ENCODE measurements at regions not wholly inside any gene's neighbourhood (a gene's known extent, or its start where the extent isn't known, plus 50 kb on each side); places are given as distances from the start of the nearest gene placed in this dataset.

DNA sequence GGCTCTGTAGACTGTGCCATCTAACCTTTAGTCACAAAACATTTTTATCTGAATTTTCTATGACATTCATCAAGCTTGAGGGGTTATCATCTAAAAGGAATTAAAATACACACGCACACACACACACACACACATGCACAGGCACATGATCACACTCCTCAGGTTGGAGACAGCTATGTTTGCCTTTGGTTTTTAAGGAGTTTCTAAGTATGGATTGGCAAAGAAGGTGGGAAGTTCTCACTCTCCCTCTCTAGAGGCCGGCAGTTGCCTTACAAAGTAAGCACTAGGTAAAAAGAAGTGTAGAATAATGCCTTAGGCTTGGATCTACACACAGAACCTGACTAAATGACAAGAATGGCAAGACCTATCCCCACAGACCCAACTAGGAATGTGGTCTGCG is 437.1 kb downstream of the ZEB2 start:
- peaks cover 8% of the 10 kb centered on the region in 2 donors for H3K4me1 Mint-ChIP-seq

GRCh38 chr2:144082327-144082726 is 437.6 kb downstream of the ZEB2 start:
- no peak for ATAC-seq
- Histone ChIP-seq H3K27ac (ENCODE audit: low read length) (no peak overlapping the region), H3K36me3 (ENCODE audit: control insufficient read depth, insufficient read depth, low read length) (no peaks in the 10 kb centered on the region), H3K9me3 (ENCODE audit: control insufficient read depth, insufficient read depth, low read length) (no peaks in the 10 kb centered on the region), H3K27me3 (ENCODE audit: control insufficient read depth, insufficient read depth, low read length) (no peaks in the 10 kb centered on the region), H3K4me3 (ENCODE audit: low read length) (no peak overlapping the region), H3K4me1 (ENCODE audit: control insufficient read depth, insufficient read depth, low read length) (no peaks in the 10 kb centered on the region)
- H3K4me1 Mint-ChIP-seq: peaks cover 5 to 6% of the 10 kb centered on the region in 2 donors
- H3K4me3 Mint-ChIP-seq: no peak overlapping the region
- no peaks in the 10 kb centered on the region for H3K27me3 Mint-ChIP-seq (ENCODE audit: low read depth in 2 of 2)
- intact Hi-C loops (cut with micrococcal nuclease): no loop called here
- no peak overlapping the region for H3K27ac Mint-ChIP-seq
- TF ChIP-seq, protein P1, sequence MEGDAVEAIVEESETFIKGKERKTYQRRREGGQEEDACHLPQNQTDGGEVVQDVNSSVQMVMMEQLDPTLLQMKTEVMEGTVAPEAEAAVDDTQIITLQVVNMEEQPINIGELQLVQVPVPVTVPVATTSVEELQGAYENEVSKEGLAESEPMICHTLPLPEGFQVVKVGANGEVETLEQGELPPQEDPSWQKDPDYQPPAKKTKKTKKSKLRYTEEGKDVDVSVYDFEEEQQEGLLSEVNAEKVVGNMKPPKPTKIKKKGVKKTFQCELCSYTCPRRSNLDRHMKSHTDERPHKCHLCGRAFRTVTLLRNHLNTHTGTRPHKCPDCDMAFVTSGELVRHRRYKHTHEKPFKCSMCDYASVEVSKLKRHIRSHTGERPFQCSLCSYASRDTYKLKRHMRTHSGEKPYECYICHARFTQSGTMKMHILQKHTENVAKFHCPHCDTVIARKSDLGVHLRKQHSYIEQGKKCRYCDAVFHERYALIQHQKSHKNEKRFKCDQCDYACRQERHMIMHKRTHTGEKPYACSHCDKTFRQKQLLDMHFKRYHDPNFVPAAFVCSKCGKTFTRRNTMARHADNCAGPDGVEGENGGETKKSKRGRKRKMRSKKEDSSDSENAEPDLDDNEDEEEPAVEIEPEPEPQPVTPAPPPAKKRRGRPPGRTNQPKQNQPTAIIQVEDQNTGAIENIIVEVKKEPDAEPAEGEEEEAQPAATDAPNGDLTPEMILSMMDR (IDR thresholded peaks at IDR 0.05): no peak
- no peaks in the 10 kb centered on the region for H3K9me3 Mint-ChIP-seq
- H3K36me3 Mint-ChIP-seq: peaks cover 8% of the 10 kb centered on the region
- no peak for DNase-seq

More for the DNA sequence above, 437.1 kb downstream of the ZEB2 start:
- no peak overlapping the region for H3K27ac Mint-ChIP-seq
- Histone ChIP-seq H3K27me3 (ENCODE audit: control insufficient read depth, insufficient read depth, low read length) (no peaks in the 10 kb centered on the region), H3K36me3 (ENCODE audit: control insufficient read depth, insufficient read depth, low read length) (no peaks in the 10 kb centered on the region), H3K4me1 (ENCODE audit: control insufficient read depth, insufficient read depth, low read length) (no peaks in the 10 kb centered on the region), H3K27ac (ENCODE audit: low read length) (no peak overlapping the region), H3K4me3 (ENCODE audit: low read length) (no peak overlapping the region), H3K9me3 (ENCODE audit: control insufficient read depth, insufficient read depth, low read length) (no peaks in the 10 kb centered on the region)
- TF ChIP-seq, protein P1 (IDR thresholded peaks at IDR 0.05): no peak
- DNase-seq (no peak), ATAC-seq (no peak)
- peaks cover 12% of the 10 kb centered on the region for H3K36me3 Mint-ChIP-seq
- WGBS (ENCODE audit: insufficient coverage): 100% methylated on average over 2 of the region's 3 CpGs
- H3K27me3 Mint-ChIP-seq (ENCODE audit: low read depth in 2 of 2): no peaks in the 10 kb centered on the region
- H3K9me3 Mint-ChIP-seq: no peaks in the 10 kb centered on the region
- intact Hi-C loops (cut with micrococcal nuclease): no loop called here
- H3K4me3 Mint-ChIP-seq: no peak overlapping the region

DNA sequence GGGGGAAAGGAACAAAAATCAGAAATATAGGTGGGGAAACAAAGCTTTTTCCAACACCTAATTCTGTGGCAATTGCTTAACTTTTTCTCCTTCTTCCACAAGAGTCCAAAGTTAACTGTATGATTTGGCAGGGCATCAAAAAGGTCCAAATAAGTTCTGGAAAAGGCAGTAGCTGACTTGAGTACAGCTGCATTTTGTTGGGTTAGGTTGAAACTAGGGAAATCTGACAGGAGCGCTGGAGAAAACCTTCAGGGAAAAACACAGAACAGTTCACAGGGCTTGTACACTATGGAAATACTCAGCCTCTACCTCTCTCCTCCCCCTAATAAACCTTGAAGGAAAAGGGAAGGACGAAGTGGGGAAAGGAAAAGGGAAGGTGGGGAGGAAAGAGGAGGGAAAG is 438.6 kb downstream of the ZEB2 start:
- ATAC-seq (no peak), DNase-seq (no peak)
- TF ChIP-seq, protein P1 (IDR thresholded peaks at IDR 0.05): no peak
- intact Hi-C loops (cut with micrococcal nuclease): no loop called here
- H3K4me3 Mint-ChIP-seq: no peak overlapping the region
- H3K36me3 Mint-ChIP-seq: peaks cover 8% of the 10 kb centered on the region
- no peak overlapping the region for H3K27ac Mint-ChIP-seq
- H3K4me3 ChIP-seq (ENCODE audit: low read length): no peak overlapping the region
- no peaks in the 10 kb centered on the region for H3K4me1 ChIP-seq (ENCODE audit: control insufficient read depth, insufficient read depth, low read length)
- no peaks in the 10 kb centered on the region for H3K36me3 ChIP-seq (ENCODE audit: control insufficient read depth, insufficient read depth, low read length)
- no peaks in the 10 kb centered on the region for H3K9me3 Mint-ChIP-seq
- H3K4me1 Mint-ChIP-seq: peaks cover 5 to 6% of the 10 kb centered on the region in 2 donors
- no peak overlapping the region for H3K27ac ChIP-seq (ENCODE audit: low read length)
- H3K27me3 ChIP-seq (ENCODE audit: control insufficient read depth, insufficient read depth, low read length): no peaks in the 10 kb centered on the region
- 100% methylated on average over 1 of the region's 2 CpGs for WGBS (ENCODE audit: insufficient coverage)
- no peaks in the 10 kb centered on the region for H3K9me3 ChIP-seq (ENCODE audit: control insufficient read depth, insufficient read depth, low read length)
- H3K27me3 Mint-ChIP-seq (ENCODE audit: low read depth in 2 of 2): no peaks in the 10 kb centered on the region

DNA sequence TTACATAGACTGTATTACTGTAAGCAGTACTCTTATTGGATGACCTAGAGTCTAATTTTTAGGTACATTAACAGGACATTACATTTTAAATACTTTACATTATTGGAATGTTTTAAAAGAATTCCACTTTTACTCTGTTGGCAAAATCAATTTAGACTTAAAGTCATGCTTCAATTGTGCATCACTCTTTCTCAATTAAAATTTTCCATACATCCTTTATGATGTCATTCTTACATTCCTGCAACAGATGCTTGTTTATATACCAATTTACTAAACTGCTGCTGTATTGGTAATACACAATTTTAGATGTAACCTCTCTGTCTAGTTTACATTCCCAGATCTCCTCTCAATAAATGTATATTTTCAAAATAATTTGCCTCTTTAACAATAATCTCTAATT is 440.1 kb downstream of the ZEB2 start:
- no peak overlapping the region for H3K4me3 Mint-ChIP-seq
- TF ChIP-seq, protein P1 (IDR thresholded peaks at IDR 0.05): no peak
- H3K36me3 Mint-ChIP-seq: peaks cover 8% of the 10 kb centered on the region
- ATAC-seq: no peak
- no peak overlapping the region for H3K4me3 ChIP-seq (ENCODE audit: low read length)
- H3K27ac ChIP-seq (ENCODE audit: low read length): no peak overlapping the region
- intact Hi-C loops (cut with micrococcal nuclease): no loop called here
- no peaks in the 10 kb centered on the region for H3K9me3 Mint-ChIP-seq
- H3K9me3 ChIP-seq (ENCODE audit: control insufficient read depth, insufficient read depth, low read length): no peaks in the 10 kb centered on the region
- H3K27ac Mint-ChIP-seq: no peak overlapping the region
- H3K27me3 ChIP-seq (ENCODE audit: control insufficient read depth, insufficient read depth, low read length): no peaks in the 10 kb centered on the region
- H3K4me1 ChIP-seq (ENCODE audit: control insufficient read depth, insufficient read depth, low read length): no peaks in the 10 kb centered on the region
- no peak for DNase-seq
- peaks cover 5 to 6% of the 10 kb centered on the region in 2 donors for H3K4me1 Mint-ChIP-seq
- no peaks in the 10 kb centered on the region for H3K27me3 Mint-ChIP-seq (ENCODE audit: low read depth in 2 of 2)
- H3K36me3 ChIP-seq (ENCODE audit: control insufficient read depth, insufficient read depth, low read length): no peaks in the 10 kb centered on the region

Measured in natural killer cell (primary cell).